ENCODE measurements at regions not wholly inside any gene's neighbourhood (a gene's known extent, or its start where the extent isn't known, plus 50 kb on each side); places are given as distances from the start of the nearest gene placed in this dataset.

GRCh38 chr1:235017719-235018118 is 110.9 kb downstream of the TOMM20 start:
- Histone ChIP-seq H3K9me3 (peaks cover 8% of the 10 kb centered on the region), H3K36me3 (no peaks in the 10 kb centered on the region), H3K27me3 (no peaks in the 10 kb centered on the region), H3K4me3 (no peak overlapping the region)
- no peak for DNase-seq

GRCh38 chr1:235017191-235017590 is 111.4 kb downstream of the TOMM20 start:
- Histone ChIP-seq H3K9me3 (peaks cover 8% of the 10 kb centered on the region), H3K4me3 (no peak overlapping the region), H3K27me3 (no peaks in the 10 kb centered on the region), H3K36me3 (no peaks in the 10 kb centered on the region)
- DNase-seq: no peak

- H3K9me3 ChIP-seq: peaks cover 8% of the 10 kb centered on the region
- H3K4me3 ChIP-seq: no peak overlapping the region
- H3K27me3 ChIP-seq: no peaks in the 10 kb centered on the region
- no peak for DNase-seq
- no peaks in the 10 kb centered on the region for H3K36me3 ChIP-seq
These were observed 113.2 kb downstream of the TOMM20 start for GRCh38 chr1:235015291-235015985.

GRCh38 chr1:235014756-235015155 is 113.9 kb downstream of the TOMM20 start:
- no peak for DNase-seq
- H3K36me3 ChIP-seq: no peaks in the 10 kb centered on the region
- H3K9me3 ChIP-seq: peaks cover 8% of the 10 kb centered on the region
- no peaks in the 10 kb centered on the region for H3K27me3 ChIP-seq
- H3K4me3 ChIP-seq: no peak overlapping the region

GRCh38 chr1:235013512-235013911 is 115.1 kb downstream of the TOMM20 start:
- no peak overlapping the region for H3K4me3 ChIP-seq
- peaks cover 4% of the 10 kb centered on the region for H3K9me3 ChIP-seq
- DNase-seq: no peak
- H3K36me3 ChIP-seq: no peaks in the 10 kb centered on the region
- H3K27me3 ChIP-seq: no peaks in the 10 kb centered on the region

GRCh38 chr1:235012436-235013210 is 116.0 kb downstream of the TOMM20 start:
- H3K4me3 ChIP-seq: no peak overlapping the region
- DNase-seq: no peak
- H3K36me3 ChIP-seq: no peaks in the 10 kb centered on the region

GRCh38 chr1:235011599-235012435 is 116.8 kb downstream of the TOMM20 start:
- Histone ChIP-seq H3K36me3 (no peaks in the 10 kb centered on the region), H3K27me3 (no peaks in the 10 kb centered on the region), H3K9me3 (peaks cover 2% of the 10 kb centered on the region; the same call in 1 of the 2 replicates), H3K4me3 (no peak overlapping the region)
- peak; percentile 98 for DNase-seq

More at GRCh38 chr1:235012436-235013210, 116.0 kb downstream of the TOMM20 start:
- Histone ChIP-seq H3K27me3 (no peaks in the 10 kb centered on the region), H3K9me3 (peaks cover 2% of the 10 kb centered on the region; the same call in 1 of the 2 replicates)

- DNase-seq: no peak
- H3K9me3 ChIP-seq: no peaks in the 10 kb centered on the region; the same call in 1 of the 2 replicates
- H3K36me3 ChIP-seq: no peaks in the 10 kb centered on the region
- no peaks in the 10 kb centered on the region for H3K27me3 ChIP-seq
- H3K4me3 ChIP-seq: no peak overlapping the region
These were observed 117.5 kb downstream of the TOMM20 start for GRCh38 chr1:235011064-235011598.

- DNase-seq: no peak
- Histone ChIP-seq H3K4me3 (no peak overlapping the region), H3K36me3 (no peaks in the 10 kb centered on the region), H3K9me3 (no peaks in the 10 kb centered on the region; the same call in 1 of the 2 replicates), H3K27me3 (no peaks in the 10 kb centered on the region)
These were observed 118.9 kb downstream of the TOMM20 start for GRCh38 chr1:235009561-235010306.

- no peaks in the 10 kb centered on the region for H3K36me3 ChIP-seq
- H3K9me3 ChIP-seq: no peaks in the 10 kb centered on the region; the same call in 1 of the 2 replicates
These were observed 119.6 kb downstream of the TOMM20 start for GRCh38 chr1:235009074-235009473.

GRCh38 chr1:235008239-235008638 is 120.4 kb downstream of the TOMM20 start:
- H3K9me3 ChIP-seq: no peaks in the 10 kb centered on the region; the same call in 1 of the 2 replicates
- H3K4me3 ChIP-seq: no peak overlapping the region
- no peaks in the 10 kb centered on the region for H3K27me3 ChIP-seq
- no peaks in the 10 kb centered on the region for H3K36me3 ChIP-seq
- DNase-seq: no peak

More at GRCh38 chr1:235009074-235009473, 119.6 kb downstream of the TOMM20 start:
- no peaks in the 10 kb centered on the region for H3K27me3 ChIP-seq
- DNase-seq: no peak
- H3K4me3 ChIP-seq: no peak overlapping the region

GRCh38 chr1:235006816-235007215 is 121.8 kb downstream of the TOMM20 start:
- Histone ChIP-seq H3K36me3 (no peaks in the 10 kb centered on the region), H3K4me3 (no peak overlapping the region), H3K9me3 (no peaks in the 10 kb centered on the region; the same call in 1 of the 2 replicates), H3K27me3 (no peaks in the 10 kb centered on the region)
- DNase-seq: no peak

- no peak overlapping the region for H3K4me3 ChIP-seq
These were observed 122.4 kb downstream of the TOMM20 start for GRCh38 chr1:235006132-235006721.

GRCh38 chr1:235004840-235005391 is 123.7 kb downstream of the TOMM20 start:
- Histone ChIP-seq H3K9me3 (no peaks in the 10 kb centered on the region; the same call in 1 of the 2 replicates), H3K4me3 (no peak overlapping the region), H3K27me3 (no peaks in the 10 kb centered on the region), H3K36me3 (no peaks in the 10 kb centered on the region)
- no peak for DNase-seq

More at GRCh38 chr1:235006132-235006721, 122.4 kb downstream of the TOMM20 start:
- Histone ChIP-seq H3K36me3 (no peaks in the 10 kb centered on the region), H3K27me3 (no peaks in the 10 kb centered on the region), H3K9me3 (no peaks in the 10 kb centered on the region; the same call in 1 of the 2 replicates)
- no peak for DNase-seq

GRCh38 chr1:235004276-235004675 is 124.4 kb downstream of the TOMM20 start:
- no peaks in the 10 kb centered on the region; the same call in 1 of the 2 replicates for H3K9me3 ChIP-seq

More at GRCh38 chr1:235004276-235004675, 124.4 kb downstream of the TOMM20 start:
- Histone ChIP-seq H3K36me3 (no peaks in the 10 kb centered on the region), H3K4me3 (no peak overlapping the region), H3K27me3 (no peaks in the 10 kb centered on the region)
- no peak for DNase-seq

Data from MG63 (cell line).